Adrenal gland (tissue), 9 donors: ENCODE measurements at regions not wholly inside any gene's neighbourhood (a gene's known extent, or its start where the extent isn't known, plus 50 kb on each side); places are given as distances from the start of the nearest gene placed in this dataset.

Source experiments
- DNase-seq, 7 donors: peaks; one replicate each; pipeline ENCODE4 v3.0.0-alpha.2; 2019 to 2020
- H3K27ac ChIP-seq, 5 donors: fragments of 200-600 bp; sonication (generic) in 4 of 5; 1 replicate in 3 of 5; 2 replicates in 2 of 5; pipeline versions ENCODE4 v1.5.1 to v1.8.0; 2016 to 2020; ENCODE audit warnings: mild to moderate bottlenecking in 1 of 5
- H3K27me3 ChIP-seq: fragments of 200-600 bp; 2 replicates; pipeline ENCODE4 v1.8.0; 2021
- H3K36me3 ChIP-seq, 2 donors: fragments of 200-600 bp; replicated peaks in 1 of 2; 1 replicate in 1 of 2; 2 replicates in 1 of 2; pipeline versions ENCODE4 v1.5.1 to v1.8.0; 2018 to 2022
- H3K4me1 ChIP-seq, 2 donors: fragments of 200-600 bp; replicated peaks in 1 of 2; 1 replicate in 1 of 2; 2 replicates in 1 of 2; pipeline versions ENCODE4 v1.5.1 to v1.8.0; 2018 to 2021
- H3K4me3 ChIP-seq, 4 donors: fragments of 200-600 bp; sonication (generic) in 3 of 4; one replicate each; pipeline ENCODE4 v1.5.1; 2016 to 2018
- H3K9me3 ChIP-seq, 3 donors: fragments of 200-600 bp; sonication (generic) in 1 of 3; replicated peaks in 1 of 3; 1 replicate in 2 of 3; 2 replicates in 1 of 3; pipeline versions ENCODE4 v1.5.1 to v1.8.0; 2016 to 2021
- POLR2A ChIP-seq, 2 donors: fragments of 450-650 bp; IDR thresholded peaks; one replicate each; pipeline ENCODE4 v1.6.1; 2017; ENCODE audit warnings: antibody characterized with exemption in 2 of 2, mild to moderate bottlenecking in 2 of 2, moderate library complexity in 1 of 2
- WGBS, 4 donors: extraction: QIAGEN DNeasy Blood & Tissue Kit in 2 of 4; methylation state at CpG; one replicate each; pipeline versions ENCODE4 v1.1.5 to v1.1.7; 2013 to 2017; 5-methylcytosine and 5-hydroxymethylcytosine counted together
- intact Hi-C, 2 donors: fragments of 100-400 bp; cut with DNase I; formaldehyde crosslinking; loops; one replicate each; pipeline versions ENCODE4 v1.14.1 to v1.15.0; 2022 to 2023
- TF ChIP-seq, protein P1 (sequence below), 6 experiments: fragments of 450-650 bp in 4 of 6; fragments of 200-600 bp in 2 of 6; sonication (generic) in 1 of 6; IDR thresholded peaks; 1 replicate in 5 of 6; 2 replicates in 1 of 6; pipeline versions ENCODE4 v1.5.1 to v1.8.0; 2016 to 2021; ENCODE audit warnings: antibody characterized with exemption in 6 of 6, mild to moderate bottlenecking in 2 of 6, moderate library complexity in 1 of 6
- donor health status: healthy with polysubstance abuse.
- donor health status: Bipolar disorder and iron deficiency.
- donor health status: DM: yes; HTN: yes; CAD: no.
- donor health status: DM: no; HTN: no; CAD: no.
- donor health status: DM: no; HTN: no; CAD: no.

DNA sequence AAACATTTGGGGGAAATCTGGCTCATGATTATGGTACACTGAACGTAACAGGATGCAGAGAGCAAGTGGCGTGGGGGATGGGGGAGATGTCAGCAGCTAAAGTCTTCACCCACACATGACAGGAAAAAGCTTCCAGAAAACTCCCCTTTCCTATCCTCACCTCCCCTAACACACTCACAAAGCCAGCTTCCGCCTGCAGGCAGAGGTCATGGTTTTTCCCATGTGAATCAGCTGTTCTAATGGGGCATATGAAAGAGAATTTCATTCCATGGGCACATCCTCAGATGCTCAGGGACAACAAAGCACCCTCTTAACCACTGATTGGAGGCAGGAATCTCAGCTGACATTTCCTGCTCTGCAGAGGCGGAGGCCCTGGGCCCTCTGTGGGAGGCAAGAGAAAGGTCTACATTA lies 129.1 kb downstream of the TSN start:
- Histone ChIP-seq H3K27me3 (no peaks in the 10 kb centered on the region), H3K4me3 (no peak overlapping the region), H3K9me3 (no peaks in the 10 kb centered on the region), H3K4me1 (no peaks in the 10 kb centered on the region), H3K36me3 (no peaks in the 10 kb centered on the region), H3K27ac (no peak overlapping the region)
- intact Hi-C loops: no loop called here
- TF ChIP-seq POLR2A (IDR thresholded peaks at IDR 0.05): no peak
- TF ChIP-seq, protein P1, sequence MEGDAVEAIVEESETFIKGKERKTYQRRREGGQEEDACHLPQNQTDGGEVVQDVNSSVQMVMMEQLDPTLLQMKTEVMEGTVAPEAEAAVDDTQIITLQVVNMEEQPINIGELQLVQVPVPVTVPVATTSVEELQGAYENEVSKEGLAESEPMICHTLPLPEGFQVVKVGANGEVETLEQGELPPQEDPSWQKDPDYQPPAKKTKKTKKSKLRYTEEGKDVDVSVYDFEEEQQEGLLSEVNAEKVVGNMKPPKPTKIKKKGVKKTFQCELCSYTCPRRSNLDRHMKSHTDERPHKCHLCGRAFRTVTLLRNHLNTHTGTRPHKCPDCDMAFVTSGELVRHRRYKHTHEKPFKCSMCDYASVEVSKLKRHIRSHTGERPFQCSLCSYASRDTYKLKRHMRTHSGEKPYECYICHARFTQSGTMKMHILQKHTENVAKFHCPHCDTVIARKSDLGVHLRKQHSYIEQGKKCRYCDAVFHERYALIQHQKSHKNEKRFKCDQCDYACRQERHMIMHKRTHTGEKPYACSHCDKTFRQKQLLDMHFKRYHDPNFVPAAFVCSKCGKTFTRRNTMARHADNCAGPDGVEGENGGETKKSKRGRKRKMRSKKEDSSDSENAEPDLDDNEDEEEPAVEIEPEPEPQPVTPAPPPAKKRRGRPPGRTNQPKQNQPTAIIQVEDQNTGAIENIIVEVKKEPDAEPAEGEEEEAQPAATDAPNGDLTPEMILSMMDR (IDR thresholded peaks at IDR 0.05): no peak
- DNase-seq: peak in 1 of 7 donors; percentile 37
- 63 to 75% (median 65%) methylated on average over 4 of the region's 4 CpGs for WGBS, 4 donors

DNA sequence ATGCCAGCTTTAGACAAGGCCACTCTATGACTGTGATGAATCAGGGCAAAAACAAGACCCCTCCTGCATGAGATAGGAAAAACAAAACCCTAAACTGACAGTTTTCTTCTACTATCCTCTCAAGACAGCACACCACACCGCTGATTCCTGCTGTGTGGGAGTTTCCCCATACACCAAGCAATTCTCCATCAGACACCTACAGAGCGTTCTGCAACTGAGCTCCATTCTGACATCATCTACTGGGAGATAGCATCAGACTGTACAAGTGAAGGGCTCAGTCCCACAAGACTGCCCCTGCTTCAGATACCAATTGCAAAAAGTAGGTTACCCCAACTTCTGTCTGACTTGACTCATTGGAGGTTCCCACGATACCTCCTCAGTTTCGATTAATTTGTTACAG lies 130.6 kb downstream of the TSN start:
- no peaks in the 10 kb centered on the region for H3K4me1 ChIP-seq
- H3K36me3 ChIP-seq: no peaks in the 10 kb centered on the region
- TF ChIP-seq, protein P1 (IDR thresholded peaks at IDR 0.05): no peak
- no peak for TF ChIP-seq POLR2A (IDR thresholded peaks at IDR 0.05)
- no peak for DNase-seq
- H3K27me3 ChIP-seq: no peaks in the 10 kb centered on the region
- no peak overlapping the region for H3K27ac ChIP-seq
- no peaks in the 10 kb centered on the region for H3K9me3 ChIP-seq
- no peak overlapping the region for H3K4me3 ChIP-seq
- 61 to 79% (median 76%) methylated on average over 4 of the region's 4 CpGs for whole genome bisulfite sequencing, 4 donors
- intact Hi-C loops: no loop called here

DNA sequence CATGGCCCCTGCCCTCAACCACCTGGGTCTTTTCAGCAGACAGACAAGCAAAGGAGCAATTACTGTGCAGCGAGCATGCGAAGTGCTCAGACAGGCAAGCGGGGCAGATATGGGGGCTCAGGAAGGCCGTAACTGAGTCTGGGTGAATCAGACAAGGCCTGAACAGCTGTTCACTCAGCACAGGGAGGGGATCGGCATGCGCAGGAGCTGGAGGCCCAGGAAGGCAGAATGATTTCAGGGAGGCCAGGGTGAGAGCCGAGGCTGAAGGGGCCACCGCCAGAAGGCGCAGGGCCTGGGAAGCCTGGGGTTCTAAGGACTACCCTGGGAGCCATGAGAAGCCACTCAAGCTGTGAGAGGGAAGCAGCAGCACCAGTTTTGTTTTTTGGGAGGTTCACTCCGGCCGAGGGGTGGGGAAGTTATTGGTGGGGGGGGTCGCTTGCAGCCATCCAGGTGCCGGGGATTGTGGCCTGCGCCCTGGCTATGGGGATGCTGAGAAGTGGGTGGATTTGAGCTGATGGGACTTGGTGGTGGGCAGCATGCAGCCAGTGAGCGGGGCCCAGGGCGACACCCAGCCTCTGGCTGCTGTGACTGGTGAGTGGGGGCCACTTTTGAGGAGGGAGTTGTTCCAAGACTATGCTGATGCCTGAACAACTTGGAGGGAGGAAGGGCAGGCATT lies 132.2 kb downstream of the TSN start:
- Histone ChIP-seq H3K27me3 (no peaks in the 10 kb centered on the region), H3K27ac (no peak overlapping the region), H3K9me3 (no peaks in the 10 kb centered on the region), H3K36me3 (no peaks in the 10 kb centered on the region), H3K4me3 (no peak overlapping the region), H3K4me1 (no peaks in the 10 kb centered on the region)
- no peak for DNase-seq
- WGBS, 4 donors: 85 to 97% (median 90%) methylated on average over 10 to 16 of the region's 16 CpGs
- intact Hi-C loops: no loop called here
- TF ChIP-seq POLR2A (IDR thresholded peaks at IDR 0.05): no peak
- TF ChIP-seq, protein P1 (IDR thresholded peaks at IDR 0.05): no peak

DNA sequence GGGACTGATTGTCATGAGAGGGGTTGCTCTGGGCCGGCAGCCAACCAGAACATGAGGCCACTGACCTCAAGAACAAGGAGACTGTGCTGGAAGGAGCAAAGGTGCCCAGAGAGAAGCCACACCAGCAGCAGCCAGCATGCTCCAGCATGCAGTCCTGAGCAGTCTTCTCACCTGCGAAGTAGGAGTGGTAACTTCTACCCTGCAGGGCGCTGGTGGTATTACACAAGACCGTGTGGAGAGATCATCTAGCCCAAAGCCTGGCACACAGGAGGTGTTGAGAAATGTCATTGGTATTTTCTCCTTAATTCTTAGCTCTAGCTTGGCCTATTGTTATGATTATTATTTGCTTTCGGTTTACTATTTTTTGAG lies 132.7 kb downstream of the TSN start:
- Histone ChIP-seq H3K27me3 (no peaks in the 10 kb centered on the region), H3K27ac (no peak overlapping the region), H3K9me3 (no peaks in the 10 kb centered on the region), H3K36me3 (no peaks in the 10 kb centered on the region), H3K4me3 (no peak overlapping the region), H3K4me1 (no peaks in the 10 kb centered on the region)
- DNase-seq: no peak
- no peak for TF ChIP-seq POLR2A (IDR thresholded peaks at IDR 0.05)
- TF ChIP-seq, protein P1 (IDR thresholded peaks at IDR 0.05): no peak
- WGBS, 4 donors: 67 to 76% (median 71%) methylated on average over 5 of the region's 5 CpGs
- intact Hi-C loops: no loop called here
